ENCODE measurements at regions not wholly inside any gene's neighbourhood (a gene's known extent, or its start where the extent isn't known, plus 50 kb on each side); places are given as distances from the start of the nearest gene placed in this dataset.
A peak's percentile ranks its signal among the peaks of the same experiment; 100 is the strongest.

DNA sequence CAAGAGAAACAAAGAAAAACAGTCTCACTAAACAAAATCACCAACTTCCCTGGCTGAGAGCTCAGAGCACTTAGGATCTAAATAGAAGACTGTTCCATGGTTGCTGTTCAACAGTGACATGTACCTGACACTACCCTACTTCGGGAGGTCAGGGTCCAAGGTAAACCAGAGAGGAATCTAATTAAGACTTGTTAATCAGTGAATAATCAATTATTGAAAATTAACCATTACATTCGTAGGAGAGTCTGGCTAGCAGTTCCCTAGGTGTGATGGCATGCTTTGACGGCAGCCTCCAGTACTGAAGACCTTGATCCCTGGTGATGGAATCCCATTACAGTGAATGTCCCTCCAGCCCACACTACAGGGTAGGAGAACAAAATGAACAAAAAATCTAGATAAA, 154.0 kb upstream of the AFDN start:
- no peak overlapping the region for H3K4me3 ChIP-seq (ENCODE audit: low read depth, low read length)

DNA sequence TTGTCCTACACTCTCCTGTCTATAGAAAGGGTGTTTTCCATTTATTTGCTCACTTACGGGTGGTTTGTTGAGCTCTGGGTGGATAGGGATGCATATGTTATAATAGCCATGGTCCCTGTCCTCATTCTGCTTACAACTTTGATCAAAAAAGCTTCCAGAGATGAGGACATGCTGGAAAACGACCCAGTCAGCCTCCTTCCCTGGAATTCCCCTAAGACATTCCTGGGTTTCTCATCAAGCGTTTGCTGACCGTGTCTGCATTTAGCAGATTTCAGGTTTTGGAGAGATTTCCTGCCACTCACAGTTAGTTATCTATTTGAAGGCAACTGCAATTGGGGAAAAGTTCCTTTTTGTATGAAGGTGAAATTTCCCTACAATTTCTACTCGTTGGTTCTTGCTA, 152.8 kb upstream of the AFDN start:
- H3K4me3 ChIP-seq (ENCODE audit: low read depth, low read length), result no peak overlapping the region

DNA sequence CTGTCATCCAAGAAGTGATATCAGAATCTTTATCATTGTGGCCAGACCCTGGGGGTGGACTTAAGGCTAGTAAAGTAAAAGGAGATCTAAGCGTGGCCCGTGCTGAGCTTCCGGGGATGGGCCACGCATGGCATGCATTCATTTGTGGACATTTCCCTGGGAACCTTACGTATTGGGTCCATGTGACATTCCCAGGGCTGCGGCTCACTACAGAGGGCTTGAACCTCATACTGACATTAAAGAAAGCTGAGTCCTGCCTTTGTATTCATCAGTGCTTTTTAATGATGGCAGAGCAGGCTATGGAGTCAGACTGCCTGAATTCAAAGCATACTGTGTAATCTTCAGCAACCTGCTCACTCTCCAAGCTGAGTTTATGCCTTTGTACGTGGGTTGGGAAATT, 152.2 kb upstream of the AFDN start:
- H3K4me3 ChIP-seq (ENCODE audit: low read depth, low read length), result no peak overlapping the region

DNA sequence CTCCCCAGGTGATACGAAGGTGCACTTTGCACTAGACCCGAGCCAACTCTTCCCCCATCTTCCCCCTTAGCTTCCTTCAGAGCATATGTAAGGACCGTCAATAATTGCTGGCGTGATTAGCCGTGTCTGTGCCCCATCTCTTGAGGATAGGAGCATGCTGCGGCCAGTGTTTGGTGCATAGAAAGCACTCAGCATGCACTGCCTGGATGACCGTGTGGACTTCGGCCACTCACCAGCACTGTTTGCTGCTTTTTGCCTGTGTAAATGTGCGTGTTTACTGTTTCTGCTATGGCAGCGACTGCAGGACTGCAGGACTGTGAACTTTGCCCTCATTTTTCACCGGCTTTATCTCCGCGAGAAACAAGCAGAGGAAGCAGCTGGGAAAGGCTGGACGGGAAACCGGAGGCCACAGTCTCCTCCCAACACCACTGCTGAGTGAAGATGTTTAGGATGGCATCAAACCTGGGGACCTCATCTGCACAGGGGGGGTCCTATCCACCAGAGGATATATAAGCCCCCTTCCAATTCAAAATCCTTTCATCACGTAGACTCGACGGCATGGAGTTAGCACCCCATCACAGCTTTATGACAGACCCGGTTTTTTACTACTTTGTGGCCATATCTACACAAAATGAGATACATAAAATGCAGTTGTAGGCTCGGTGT, 150.6 kb upstream of the AFDN start:
- H3K4me3 ChIP-seq (ENCODE audit: low read depth, low read length), result no peak overlapping the region

DNA sequence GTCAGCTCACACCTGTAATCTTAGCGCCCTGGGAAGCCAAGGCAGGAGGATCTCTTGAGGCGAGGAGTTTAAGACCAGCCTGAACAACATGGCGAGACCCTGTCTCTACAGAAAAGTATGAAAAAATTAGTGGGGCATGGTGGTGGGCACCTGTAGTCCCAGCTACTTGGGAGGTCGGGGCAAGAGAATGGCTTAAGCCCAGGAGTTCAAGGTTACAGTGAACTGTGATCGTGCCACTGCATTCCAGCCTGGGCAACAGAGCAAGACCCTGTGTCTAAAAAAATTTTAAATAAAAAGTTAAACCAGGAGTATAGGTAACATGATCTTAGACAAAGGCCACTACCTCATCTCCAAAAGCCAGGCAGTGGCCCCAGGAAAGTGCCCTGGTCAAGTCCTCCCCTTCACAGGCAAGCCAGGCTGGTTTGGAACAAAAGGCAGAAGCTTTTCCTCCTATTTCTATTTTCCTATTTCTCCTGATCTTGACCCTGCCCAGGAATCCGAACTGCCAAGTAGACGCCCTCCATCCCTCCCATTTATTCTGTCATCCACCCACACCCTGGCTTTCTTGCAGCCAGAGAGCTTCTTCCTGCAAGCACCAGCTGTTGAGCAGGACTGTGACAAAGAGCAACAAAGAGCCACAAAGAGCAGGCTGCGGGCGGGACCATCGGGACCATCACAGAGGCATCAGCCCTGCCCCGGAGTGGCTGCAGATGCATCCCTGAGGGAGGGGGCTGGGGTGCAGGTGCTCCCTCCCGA, 149.9 kb upstream of the AFDN start:
- H3K4me3 ChIP-seq (ENCODE audit: low read depth, low read length), result no peak overlapping the region

DNA sequence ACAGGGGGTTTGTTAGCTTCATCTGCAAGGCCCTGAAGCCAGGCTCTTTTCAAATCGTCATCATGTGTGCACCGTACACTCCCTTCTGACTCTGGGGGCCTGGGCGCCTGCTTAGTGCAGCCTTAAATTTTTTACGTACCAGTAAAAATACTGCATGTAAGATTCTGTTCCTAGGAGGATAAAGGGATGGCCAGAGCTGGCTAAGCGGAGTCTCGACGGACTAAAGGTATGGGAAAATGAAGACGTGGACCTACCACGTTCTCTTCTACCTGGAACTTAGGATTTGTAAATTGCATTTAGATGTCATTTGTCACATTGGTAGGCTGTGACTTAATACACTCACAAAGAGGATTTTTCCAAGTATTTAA, 149.3 kb upstream of the AFDN start:
- H3K4me3 ChIP-seq (ENCODE audit: low read depth, low read length), result no peak overlapping the region

DNA sequence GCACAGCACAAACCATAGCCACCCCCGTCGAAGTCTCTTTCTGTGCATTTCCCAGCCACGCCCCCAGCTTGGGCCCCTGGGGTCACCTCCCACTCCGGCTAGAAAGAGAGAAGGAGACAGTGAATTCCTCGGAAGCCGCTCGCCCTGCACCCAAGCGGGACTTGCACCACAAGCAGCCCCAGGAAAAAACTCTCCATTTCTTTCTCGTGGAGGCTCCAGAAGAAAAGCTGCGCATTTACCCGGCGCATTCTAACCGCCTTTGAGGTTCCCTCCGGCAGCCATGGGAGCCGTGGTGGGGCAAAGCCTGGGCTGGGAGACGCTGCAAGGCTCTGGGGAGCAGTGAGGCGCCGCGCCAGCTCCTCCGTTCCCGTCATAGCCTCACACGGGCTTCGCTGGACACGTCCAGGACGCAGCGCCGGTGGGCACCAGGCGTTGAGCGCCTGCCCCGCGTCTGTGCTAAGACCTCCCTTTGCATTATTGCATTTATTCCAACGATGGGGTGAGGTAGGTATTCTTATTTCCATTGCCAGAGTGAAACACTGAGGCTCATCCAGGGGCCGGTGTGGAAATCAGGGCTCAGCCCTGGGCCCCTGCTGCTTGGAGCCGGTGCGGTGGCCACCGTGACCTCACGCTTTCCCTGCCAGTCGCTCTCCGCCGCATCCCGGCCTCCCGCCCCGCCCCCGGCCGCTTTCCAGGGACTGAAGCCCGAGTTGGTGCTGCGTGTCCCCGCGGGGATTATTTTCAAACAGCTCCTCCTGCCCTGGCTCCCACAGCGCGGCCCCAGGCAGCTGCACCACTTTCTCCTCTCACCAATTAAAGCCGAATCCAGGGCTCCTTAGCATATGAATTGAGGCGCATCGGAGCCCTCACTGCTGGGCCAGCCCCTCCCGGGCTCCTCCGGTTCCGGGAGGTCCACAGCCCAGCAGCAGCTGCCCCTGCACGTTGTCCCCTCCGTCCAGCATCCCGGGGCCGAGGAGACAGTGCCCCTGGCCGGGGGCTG, 148.3 kb upstream of the AFDN start:
- peak overlapping the region; percentile 37 for H3K4me3 ChIP-seq (ENCODE audit: low read depth, low read length)

DNA sequence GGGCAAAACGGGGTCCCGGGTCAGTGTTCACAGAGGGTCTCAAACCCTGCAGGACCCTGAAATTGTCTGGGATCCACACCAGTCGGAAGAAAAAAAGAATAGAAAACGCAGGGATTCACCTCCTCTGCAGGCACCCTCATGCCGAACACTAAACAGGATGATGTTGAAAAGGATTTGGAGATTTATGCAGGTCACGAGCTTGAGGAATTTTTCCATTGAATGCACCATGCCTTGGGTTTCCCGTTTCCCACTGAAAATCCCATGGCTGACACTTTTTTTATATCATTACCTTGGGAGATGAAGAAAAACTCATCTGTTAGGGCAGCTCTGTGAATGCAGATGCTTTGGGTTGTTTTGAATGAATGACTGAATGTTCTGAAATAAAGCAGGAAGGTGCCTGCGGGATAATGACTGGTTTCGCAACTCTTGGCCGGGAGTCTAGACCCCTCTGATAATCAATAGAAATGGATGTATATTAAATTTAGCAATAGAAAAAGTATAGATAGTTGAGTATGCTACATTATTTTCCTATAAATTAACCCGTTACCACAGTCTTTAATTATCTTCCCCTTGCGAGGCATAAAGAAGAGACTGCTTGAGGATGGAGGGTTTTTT, 147.5 kb upstream of the AFDN start:
- H3K4me3 ChIP-seq (ENCODE audit: low read depth, low read length), result no peak overlapping the region

DNA sequence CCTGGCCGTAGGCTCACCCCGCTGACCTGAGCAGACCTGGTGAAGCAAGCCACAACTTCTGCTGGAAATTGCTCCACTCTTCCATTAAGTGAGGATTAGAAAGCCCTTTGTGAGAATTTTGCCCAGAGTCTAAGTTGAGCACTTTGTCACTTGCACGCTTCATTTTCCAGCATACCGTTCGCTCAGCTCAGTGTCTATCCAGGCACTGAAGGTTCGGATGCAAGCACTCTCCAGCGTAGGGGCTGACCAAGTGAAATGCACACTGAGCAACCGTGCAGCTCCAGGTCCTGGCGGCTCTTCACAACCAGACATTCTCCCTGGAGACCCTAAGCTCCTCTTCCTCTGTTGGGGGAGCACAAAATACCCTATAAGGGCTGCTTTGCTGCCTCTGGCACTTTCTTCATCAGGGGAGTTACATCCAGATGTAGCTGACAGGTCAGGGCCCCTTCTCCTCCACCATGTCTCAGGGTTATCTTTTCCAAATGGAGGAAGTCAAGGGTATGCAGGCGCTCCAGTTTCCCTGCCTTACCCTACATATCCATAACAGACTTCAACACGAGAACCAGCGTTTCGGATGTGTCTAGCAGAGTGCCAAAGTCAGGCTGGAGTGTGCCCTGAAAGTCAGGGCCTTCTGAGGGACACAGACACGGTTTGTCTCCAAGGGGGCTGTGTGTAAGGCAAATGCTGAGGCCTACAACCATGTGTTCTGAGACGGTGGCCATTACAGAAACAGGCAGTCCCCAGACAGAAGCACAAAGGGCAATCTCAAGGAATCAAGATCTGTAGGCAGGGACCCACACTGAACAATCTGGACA, 146.7 kb upstream of the AFDN start:
- H3K4me3 ChIP-seq (ENCODE audit: low read depth, low read length), result no peak overlapping the region

DNA sequence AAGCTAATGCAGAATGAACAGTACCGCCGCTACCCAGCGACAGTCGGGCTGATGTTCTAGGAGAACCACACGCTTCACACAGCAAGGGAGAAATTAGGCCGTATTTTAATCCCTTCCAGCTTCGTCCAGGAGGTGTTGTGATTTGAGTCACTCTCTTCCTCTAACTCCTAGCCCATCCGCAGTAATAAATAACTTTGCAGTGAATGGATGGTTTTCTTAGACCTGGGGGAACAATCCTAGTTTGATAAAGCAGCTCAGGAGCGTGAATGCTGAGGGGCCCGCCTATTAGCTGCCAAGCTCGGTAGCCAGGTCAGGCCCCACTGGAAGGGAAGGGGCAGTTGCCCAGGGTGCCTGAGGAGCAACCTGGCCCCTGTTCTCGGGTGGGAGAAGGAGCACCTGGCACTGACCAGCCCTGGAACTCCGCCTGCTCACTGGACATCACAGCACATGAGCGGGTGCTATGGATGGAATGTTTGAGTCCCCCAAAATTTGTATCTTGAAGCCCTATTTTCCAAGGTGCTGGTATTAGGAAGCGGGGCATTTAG, 146.0 kb upstream of the AFDN start:
- no peak overlapping the region for H3K4me3 ChIP-seq (ENCODE audit: low read depth, low read length)

DNA sequence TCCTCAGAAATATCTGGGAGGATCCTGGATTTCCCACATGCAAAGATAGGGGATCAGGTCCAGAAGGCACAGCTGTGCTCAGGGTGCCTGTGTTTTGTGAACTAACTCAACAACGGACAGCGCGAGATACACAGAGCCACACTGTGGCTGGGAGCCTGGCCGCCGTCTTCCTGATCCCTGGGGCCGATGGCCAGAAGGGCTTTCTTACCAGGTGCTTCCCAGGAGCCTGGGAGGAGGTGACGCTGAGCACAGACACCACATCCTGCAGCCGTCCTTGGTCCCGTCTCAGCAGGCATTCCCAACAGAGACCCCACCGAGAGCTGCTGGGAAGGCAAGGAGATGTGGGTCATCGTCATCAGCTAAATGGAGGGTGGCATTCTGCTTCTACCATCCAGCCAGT, 144.6 kb upstream of the AFDN start:
- H3K4me3 ChIP-seq (ENCODE audit: low read depth, low read length), result no peak overlapping the region

DNA sequence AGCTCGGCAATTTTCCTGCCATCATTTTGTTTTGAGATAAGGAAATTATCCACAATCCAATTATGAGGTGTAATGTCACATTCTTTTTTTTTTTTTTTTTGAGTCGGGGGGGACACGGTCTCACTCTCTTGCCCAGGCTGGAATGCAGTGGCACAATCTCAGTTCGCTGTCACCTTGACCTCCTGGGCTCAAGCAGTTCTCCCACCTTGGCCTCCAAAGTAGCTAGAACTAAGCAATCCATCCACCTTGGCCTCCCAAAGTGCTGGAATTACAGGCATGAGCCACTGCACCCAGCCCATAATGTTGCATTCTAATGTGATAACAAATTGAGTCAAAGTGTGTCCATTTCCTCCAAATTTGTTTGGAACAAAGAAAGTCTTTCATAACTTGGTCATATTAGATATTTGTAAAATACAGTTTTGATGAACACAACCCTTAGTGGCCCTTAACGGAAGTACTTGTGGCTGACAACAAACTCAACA, 144.1 kb upstream of the AFDN start:
- H3K4me3 ChIP-seq (ENCODE audit: low read depth, low read length), result no peak overlapping the region

DNA sequence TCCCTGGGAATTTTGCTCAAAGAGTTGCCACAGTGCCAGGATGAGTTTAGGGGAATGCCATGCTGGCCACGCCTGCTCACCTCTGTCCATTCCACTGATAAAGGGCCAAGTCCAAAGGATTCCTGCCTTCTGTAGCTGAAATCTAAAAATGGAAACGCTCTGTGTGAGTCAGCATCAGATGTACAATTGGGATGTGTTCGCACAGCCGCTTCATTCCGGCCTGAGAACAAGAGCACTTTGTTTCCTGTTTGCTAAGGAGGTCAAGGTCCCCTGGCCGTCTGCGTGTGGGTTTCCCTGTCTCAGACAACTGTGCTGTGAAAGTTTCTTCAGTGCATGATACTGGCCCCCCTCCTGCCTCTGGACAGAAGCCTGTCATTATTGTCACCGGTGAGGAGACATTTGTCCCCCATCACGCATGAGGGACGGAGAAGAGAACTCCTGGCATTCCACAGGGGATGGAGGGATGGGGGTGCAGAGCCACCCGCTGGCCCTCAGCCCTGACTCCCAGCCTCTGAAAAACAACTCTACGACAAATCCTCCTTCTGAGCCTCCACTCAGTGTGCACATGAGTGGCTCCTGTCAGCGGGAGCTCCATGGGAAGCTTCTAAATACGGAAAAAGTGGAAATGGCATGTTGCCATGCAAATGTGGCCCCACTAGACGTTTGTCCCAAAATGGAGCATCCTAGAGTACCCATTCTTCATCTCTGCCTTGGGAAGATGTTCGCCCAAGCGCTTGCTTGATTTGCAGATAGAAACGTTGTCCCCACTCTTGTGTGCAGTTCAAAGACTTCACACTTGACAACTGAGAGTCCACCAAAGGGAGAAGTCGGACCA, 143.5 kb upstream of the AFDN start:
- H3K4me3 ChIP-seq (ENCODE audit: low read depth, low read length), result no peak overlapping the region

DNA sequence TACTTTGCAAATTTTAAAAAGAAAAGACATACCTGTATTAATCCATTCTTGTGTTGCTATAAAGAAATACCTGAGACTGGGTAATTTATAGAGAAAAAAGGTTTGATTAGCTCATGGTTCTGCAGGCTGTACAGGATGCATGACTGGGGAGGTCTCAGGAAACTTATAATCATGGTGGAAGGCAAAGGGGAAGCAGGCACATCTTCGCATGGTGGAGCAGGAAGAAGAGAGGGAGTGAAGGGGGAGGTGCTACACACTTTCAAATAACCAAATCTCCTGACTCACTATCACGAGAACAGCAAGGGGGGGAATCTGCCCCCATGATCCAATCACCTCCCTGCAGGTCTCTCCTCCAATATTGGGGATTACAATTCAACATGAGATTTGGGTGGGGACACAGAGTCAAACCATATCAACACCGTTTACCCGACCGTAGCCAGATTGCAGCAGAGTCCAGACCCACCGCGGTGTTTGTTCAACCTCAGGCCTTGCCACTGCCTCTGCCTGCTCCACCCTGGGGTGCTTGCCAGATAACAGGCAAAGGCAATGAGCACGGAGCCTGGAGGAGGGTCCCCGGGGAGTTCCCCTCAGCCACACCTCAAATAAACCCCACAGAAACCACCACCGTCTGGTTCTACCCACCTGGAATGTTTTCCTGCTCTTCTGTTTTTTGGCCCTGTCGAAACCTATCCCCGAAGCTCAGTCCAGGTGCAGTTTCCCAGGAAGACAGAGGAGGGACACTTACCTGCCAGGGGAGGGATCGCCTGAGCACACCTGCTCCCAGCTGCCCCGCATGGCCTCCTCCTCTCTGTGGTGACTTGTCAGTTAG, 142.2 kb upstream of the AFDN start:
- no peak overlapping the region for H3K4me3 ChIP-seq (ENCODE audit: low read depth, low read length)

DNA sequence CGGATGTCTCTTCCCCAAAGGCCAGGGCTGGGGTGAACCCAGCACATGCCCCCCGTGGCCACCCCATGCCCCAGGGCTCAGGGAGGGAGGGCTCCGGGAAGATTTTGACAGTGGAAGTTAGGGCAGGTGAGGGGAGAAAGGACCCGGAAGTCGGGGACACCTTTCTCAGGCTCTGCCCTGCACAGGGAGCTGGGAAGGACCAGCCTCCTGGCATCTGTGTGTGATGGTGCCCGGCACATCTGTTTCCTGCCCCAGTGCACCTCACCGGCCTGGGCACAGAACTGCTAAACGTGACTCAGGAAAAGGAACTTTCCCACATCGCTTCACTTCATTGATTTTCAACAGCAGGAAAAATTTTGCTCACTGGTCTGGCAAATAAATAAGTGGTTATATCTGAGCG, 141.1 kb upstream of the AFDN start:
- no peak overlapping the region for H3K4me3 ChIP-seq (ENCODE audit: low read depth, low read length)

DNA sequence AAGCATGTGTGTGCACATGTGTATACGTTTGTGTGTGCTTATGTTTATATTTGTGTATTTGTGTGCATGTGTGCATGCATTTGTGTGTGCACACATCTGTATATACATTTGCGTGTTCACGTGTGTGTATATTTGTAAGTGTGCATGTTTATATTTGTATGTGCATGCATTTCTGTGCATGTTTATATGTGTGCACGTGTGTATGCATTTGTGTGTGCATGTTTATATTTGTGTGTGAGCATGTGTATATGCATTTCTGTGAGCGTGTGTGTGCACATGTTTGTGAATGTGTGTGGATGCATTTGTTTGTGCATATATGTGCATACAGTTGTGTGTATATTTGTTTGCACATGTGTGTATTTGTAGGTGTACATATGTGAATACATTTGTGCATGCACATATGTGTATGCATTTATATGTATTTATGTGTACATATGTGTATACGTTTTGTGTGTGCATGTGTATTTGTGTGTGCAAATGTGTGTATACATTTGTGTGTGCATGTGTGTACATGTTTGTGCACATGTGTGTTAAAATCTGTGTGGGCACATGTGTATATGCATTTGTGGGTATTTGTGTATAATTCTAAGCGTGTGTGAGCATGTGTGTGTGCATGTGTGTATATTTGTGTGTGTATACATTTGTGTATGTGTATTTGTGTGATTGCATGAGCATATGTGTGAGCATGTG, 140.4 kb upstream of the AFDN start:
- H3K4me3 ChIP-seq (ENCODE audit: low read depth, low read length), result no peak overlapping the region

DNA sequence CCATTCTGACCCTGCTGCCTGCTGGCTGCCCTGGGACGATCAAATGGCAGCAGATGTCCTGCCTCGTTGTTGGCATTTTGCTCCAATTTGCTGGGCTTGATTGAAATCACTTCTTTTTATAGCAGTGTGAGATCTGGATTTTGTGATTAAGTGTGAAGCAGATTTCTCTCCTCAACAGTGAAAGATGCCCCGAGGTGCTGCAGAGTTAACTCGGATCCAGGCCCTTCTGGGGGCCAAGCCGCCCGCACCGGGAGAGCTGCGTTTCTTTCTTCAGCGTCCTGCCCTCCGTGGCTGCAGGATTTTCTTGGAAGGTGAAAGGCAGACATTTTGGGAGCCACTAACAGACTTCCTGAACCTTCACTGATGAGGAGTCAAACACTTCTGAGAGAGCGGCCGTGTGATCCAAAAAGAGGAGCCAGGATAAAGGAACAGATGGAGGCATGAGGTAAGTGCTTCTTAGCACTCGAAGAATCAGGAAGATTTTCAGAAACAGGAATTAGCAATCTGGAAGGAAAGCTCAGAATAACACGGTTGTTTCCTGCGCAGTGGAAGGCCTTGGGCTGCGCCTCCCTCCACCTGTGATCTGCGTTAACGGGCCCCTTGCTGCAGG, 139.5 kb upstream of the AFDN start:
- no peak overlapping the region for H3K4me3 ChIP-seq (ENCODE audit: low read depth, low read length)
